GM19395 (cell line): ENCODE measurements at regions not wholly inside any gene's neighbourhood (a gene's known extent, or its start where the extent isn't known, plus 50 kb on each side); places are given as distances from the start of the nearest gene placed in this dataset.

Experiments
- ATAC-seq: cut with Tn5 transposase; IDR thresholded peaks from one replicate; pipeline ENCODE4 v1.9.1; 2021; ENCODE audit warnings: mild to moderate bottlenecking, moderate library complexity; ENCODE audit not compliant: unreplicated experiment

GRCh38 chr3:28940530-28940929 lies 340.3 kb upstream of the RBMS3 start:
- peak; percentile 74 for ATAC-seq

GRCh38 chr3:28940994-28941393 lies 339.9 kb upstream of the RBMS3 start:
- peak; percentile 22 for ATAC-seq

GRCh38 chr3:28947061-28947460 lies 333.8 kb upstream of the RBMS3 start:
- no peak for ATAC-seq

GRCh38 chr3:28947751-28948150 lies 333.1 kb upstream of the RBMS3 start:
- no peak for ATAC-seq

- no peak for ATAC-seq
These were observed 332.2 kb upstream of the RBMS3 start for GRCh38 chr3:28948685-28949084.

GRCh38 chr3:28949580-28949979 lies 331.3 kb upstream of the RBMS3 start:
- ATAC-seq = no peak

- no peak for ATAC-seq
These were observed 330.3 kb upstream of the RBMS3 start for GRCh38 chr3:28950614-28951013.

- ATAC-seq = no peak
These were observed 328.9 kb upstream of the RBMS3 start for GRCh38 chr3:28951772-28952556.

GRCh38 chr3:28958656-28959055 lies 322.2 kb upstream of the RBMS3 start:
- ATAC-seq = no peak

- no peak for ATAC-seq
These were observed 309.7 kb upstream of the RBMS3 start for GRCh38 chr3:28971156-28971555.

- ATAC-seq = peak; percentile 55
These were observed 307.9 kb upstream of the RBMS3 start for GRCh38 chr3:28972921-28973320.

- ATAC-seq = no peak
These were observed 307.3 kb upstream of the RBMS3 start for GRCh38 chr3:28973609-28974008.

- no peak for ATAC-seq
These were observed 302.8 kb upstream of the RBMS3 start for GRCh38 chr3:28978092-28978491.

- no peak for ATAC-seq
These were observed 300.7 kb upstream of the RBMS3 start for GRCh38 chr3:28980131-28980530.

- ATAC-seq = no peak
These were observed 300.2 kb upstream of the RBMS3 start for GRCh38 chr3:28980631-28981030.

GRCh38 chr3:28982906-28983305 lies 298.0 kb upstream of the RBMS3 start:
- ATAC-seq = peak; percentile 94

- no peak for ATAC-seq
These were observed 293.9 kb upstream of the RBMS3 start for GRCh38 chr3:28986922-28987321.

- ATAC-seq = peak; percentile 91
These were observed 291.2 kb upstream of the RBMS3 start for GRCh38 chr3:28989646-28990089.

- no peak for ATAC-seq
These were observed 286.5 kb upstream of the RBMS3 start for GRCh38 chr3:28994161-28994905.

GRCh38 chr3:29004885-29005599 lies 275.8 kb upstream of the RBMS3 start:
- peak; percentile 100 for ATAC-seq

- ATAC-seq = no peak
These were observed 275.0 kb upstream of the RBMS3 start for GRCh38 chr3:29005862-29006261.

- ATAC-seq = no peak
These were observed 269.4 kb upstream of the RBMS3 start for GRCh38 chr3:29011441-29011840.
